PC-3 (cell line): ENCODE measurements at regions not wholly inside any gene's neighbourhood (a gene's known extent, or its start where the extent isn't known, plus 50 kb on each side); places are given as distances from the start of the nearest gene placed in this dataset.

Source experiments
- CTCF ChIP-seq: fragments of 300-600 bp; sonication (generic); conservative IDR thresholded peaks from 2 replicates; pipeline ENCODE4 v1.5.1; 2017; ENCODE audit warnings: antibody characterized with exemption, low read depth, mild to moderate bottlenecking, low read length
- EZH2 ChIP-seq: fragments of 300-600 bp; sonication (generic); IDR thresholded peaks from one replicate; pipeline ENCODE4 v1.6.1; 2017; ENCODE audit warnings: antibody characterized with exemption, mild to moderate bottlenecking, low read length; ENCODE audit not compliant: unreplicated experiment
- EZH2phosphoT487 ChIP-seq: fragments of 300-600 bp; sonication (generic); IDR thresholded peaks from 2 replicates; pipeline ENCODE4 v1.6.1; 2018; ENCODE audit warnings: mild to moderate bottlenecking, antibody characterized with exemption, low read length, borderline replicate concordance

GRCh38 chr5:19189176-19189575 is 798.8 kb downstream of the CDH18 start:
- TF ChIP-seq CTCF: no peak
- TF ChIP-seq EZH2: no peak
- TF ChIP-seq EZH2phosphoT487: no peak
